ENCODE measurements at regions not wholly inside any gene's neighbourhood (a gene's known extent, or its start where the extent isn't known, plus 50 kb on each side); places are given as distances from the start of the nearest gene placed in this dataset.
"Not testable (repeated sequence)": the region's sequence is repeated elsewhere in the genome, so short reads cannot be mapped to it uniquely, and the experiment has no call there.

DNA sequence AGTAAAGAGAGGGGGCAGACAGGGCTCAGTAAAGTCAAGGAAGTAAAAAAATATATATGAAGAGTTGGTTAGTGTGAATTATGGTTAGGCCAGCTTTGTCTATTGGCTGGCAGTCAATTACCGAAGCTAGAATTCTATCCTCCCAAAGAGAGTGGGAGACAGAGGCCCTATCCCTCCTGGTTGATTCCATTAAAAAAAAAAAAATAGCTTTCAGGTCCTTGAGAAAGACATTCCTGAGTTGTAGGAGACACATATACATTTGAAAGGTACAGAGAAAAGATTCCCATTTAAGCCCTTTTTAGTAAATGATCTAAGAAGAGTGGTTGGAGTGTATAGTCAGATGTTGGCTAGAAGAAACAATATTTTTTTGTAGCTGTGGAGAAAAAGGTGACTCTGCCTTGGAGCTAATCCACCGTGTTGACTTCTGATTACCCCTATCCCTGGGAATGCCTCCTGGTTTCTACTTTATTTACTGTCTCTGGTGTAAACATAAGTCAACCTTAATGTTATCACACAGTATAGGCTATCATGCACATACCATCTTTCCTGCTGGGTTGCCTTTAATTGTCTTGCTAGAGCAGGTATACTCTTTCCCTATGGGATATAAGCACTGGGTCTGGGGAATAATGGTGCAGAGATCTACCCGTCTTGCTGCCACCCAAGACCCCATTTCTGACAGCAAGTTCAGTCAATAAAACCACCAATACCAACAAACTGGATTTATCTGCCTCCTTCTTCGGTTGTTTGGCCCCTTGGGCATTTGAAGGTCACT, 859.9 kb upstream of the ATXN7L3B start:
- no peak for DNase-seq (ENCODE audit: low read depth in 3 of 3)

GRCh38 chr12:73678335-73678734, 859.3 kb upstream of the ATXN7L3B start:
- DNase-seq (ENCODE audit: low read depth in 3 of 3) = no peak

DNA sequence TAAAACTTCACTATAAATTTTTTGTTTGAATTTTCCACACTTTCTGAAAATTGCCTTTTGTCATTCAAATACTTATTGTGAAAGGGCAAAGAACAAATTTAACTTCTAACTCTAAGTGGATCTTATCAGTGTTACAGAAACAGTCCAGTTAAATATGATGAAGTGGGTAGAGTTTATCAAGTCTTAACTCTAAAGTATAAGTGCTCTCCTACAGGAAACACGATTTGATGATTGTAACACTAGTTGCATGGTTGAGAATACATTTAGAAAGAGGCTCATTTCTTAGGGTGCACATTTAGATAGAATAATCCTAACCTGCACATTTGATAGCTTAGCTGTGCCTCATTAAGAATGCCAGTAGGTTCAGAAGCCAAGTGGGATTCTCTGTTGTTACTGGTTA, 838.3 kb upstream of the ATXN7L3B start:
- DNase-seq (ENCODE audit: low read depth in 3 of 3) = no peak

DNA sequence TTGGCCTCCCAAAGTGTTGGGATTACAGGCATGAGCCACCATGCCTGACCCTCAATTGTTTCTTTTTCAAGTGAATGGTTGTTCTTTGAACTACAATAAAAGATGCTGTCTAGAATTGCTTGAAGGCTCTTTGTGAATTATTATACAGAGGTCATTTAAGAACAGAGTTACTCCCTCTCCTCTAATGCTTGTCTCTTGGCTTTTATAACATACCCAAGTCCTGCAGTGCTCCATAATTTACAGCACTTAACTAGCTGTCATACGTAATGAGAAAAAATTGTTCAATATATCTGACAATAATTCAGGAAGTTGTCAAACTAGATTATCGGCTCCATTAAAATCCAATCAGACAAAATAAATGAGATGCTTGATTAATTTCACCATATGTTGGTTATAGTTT, 823.0 kb upstream of the ATXN7L3B start:
- DNase-seq (ENCODE audit: low read depth in 3 of 3) = no peak

DNA sequence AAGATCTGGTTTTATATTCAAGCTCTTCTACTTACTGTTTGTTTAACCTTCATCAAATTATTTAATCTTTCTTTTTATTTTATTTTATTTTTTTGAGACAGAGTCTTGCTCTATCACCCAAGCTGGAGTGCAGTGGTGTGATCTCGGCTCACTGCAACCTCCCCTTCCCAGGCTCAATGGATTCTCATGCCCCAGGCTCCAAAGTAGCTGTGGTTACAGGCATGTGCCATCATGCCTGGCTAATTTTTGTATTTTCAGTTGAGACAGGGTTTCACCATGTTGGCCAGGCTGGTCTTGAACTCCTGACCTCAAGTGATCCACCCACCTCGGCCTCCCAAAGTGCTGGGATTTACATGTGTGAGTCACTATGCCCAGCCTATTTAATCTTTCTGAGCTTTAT, 821.5 kb upstream of the ATXN7L3B start:
- not testable (repeated sequence) for DNase-seq (ENCODE audit: low read depth in 3 of 3)

DNA sequence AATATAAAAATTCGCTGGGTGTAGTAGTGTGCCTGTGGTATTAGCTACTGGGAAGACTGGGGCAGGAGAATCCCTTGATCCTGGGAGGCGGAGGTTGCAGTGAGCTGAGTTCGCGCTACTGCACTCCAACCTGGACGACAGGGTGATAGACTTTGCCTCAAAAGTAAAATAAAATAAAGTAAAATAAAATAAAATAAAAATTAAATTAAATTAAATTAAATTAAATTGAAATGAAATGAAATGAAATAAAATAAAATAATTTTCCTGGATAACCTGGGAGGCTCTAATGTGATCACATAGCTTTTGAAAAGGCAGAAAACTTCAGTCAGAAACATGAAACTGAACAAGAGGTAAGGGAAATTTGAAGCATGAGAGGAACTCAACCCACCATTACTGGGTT, 818.4 kb upstream of the ATXN7L3B start:
- no peak for DNase-seq (ENCODE audit: low read depth in 3 of 3)

GRCh38 chr12:73726881-73727280, 810.8 kb upstream of the ATXN7L3B start:
- DNase-seq (ENCODE audit: low read depth in 3 of 3) = no peak

DNA sequence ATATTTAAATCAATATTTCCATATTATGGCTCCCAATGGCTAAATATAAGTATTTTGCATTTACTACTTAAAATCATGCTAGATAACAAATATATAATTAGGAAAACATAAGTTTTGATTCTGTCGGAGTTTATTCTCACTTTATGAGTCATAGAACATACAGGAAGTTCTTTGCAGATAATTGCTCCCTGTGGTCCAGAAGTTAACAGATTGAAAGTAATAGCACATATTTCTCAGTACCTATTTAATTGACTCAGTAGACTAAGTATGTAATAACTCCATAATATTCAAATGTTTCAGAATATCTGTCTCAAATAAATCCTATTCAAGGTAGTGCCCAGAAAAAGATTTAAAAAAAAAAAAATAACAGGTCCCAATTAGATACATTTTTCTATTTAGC, 806.0 kb upstream of the ATXN7L3B start:
- DNase-seq (ENCODE audit: low read depth in 3 of 3) = no peak

- DNase-seq (ENCODE audit: low read depth in 3 of 3) = no peak
Measured at GRCh38 chr12:73769337-73769736, 768.3 kb upstream of the ATXN7L3B start.

GRCh38 chr12:73798523-73798922, 739.1 kb upstream of the ATXN7L3B start:
- no peak for DNase-seq (ENCODE audit: low read depth in 3 of 3)

DNA sequence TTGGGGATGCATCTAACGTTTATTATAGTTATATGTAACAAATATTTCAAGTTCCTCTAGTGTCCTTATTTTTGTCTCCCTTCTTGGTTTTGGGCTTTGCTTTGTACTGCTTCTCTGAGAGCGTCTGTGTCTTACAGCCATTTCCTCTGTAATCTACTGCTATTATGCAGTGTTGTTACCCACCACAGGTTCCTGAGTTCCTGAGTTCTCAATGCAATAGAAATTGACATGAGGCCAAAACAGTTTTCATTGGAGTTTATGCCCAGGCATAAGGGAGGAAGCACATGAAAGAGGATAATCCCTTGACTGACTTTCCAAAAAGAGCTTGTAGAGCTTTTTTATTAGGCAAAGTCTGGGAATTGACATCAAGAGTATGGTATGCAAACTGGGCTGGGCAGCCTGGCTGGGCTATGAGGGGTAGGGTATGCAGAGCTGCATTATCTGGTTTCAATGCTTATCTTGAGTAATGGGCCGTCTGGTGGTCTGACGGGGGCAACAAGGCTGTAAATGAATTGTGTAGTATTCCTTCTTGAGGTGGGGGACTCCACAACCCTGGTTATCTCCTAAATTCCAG, 722.5 kb upstream of the ATXN7L3B start:
- DNase-seq (ENCODE audit: low read depth in 3 of 3) = no peak

DNA sequence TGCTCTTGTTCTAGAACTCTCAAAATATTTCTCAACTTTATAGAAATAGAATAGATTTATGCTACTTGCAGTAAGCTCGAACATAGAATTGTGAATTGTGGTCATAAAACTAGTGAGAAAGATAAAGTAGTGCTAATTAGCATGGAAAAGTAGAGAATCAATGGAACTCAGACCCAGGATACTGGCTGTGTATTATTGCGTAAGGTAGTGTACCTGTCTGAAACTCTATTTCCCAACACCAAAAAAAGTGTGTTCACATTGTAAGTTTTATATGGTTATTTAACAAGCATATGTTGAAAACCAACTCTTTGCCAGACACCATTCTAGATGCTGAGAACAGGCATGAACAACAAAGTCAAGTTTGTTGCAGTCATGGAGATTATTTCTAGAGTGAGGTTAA, 720.5 kb upstream of the ATXN7L3B start:
- DNase-seq (ENCODE audit: low read depth in 3 of 3) = no peak

GRCh38 chr12:73833746-73834145, 703.9 kb upstream of the ATXN7L3B start:
- no peak for DNase-seq (ENCODE audit: low read depth in 3 of 3)

DNA sequence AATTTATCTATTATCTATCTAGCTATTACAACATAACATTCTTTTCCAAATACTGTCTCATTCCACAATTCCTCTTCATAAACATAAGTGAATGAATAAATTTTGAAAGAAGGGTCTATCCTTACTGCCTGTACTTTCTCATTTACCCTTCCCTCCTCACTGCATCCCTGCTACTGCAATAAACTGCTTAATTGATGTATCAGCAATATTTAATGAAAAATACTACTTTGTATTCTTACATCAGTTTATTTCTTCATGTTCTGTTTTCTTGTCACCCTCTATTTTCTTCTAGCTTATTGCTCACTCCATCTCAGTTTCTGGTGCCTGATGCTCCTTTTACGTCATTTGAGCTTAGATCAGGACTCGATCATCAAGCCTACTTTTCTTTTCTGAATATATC, 695.7 kb upstream of the ATXN7L3B start:
- DNase-seq (ENCODE audit: low read depth in 3 of 3) = no peak

- no peak for DNase-seq (ENCODE audit: low read depth in 3 of 3)
Measured at GRCh38 chr12:73863546-73863945, 674.1 kb upstream of the ATXN7L3B start.

- DNase-seq (ENCODE audit: low read depth in 3 of 3) = no peak
Measured at GRCh38 chr12:73867147-73867546, 670.5 kb upstream of the ATXN7L3B start.

- not testable (repeated sequence) for DNase-seq (ENCODE audit: low read depth in 3 of 3)
Measured at GRCh38 chr12:73877291-73877690, 660.3 kb upstream of the ATXN7L3B start.

GRCh38 chr12:73892201-73892600, 645.4 kb upstream of the ATXN7L3B start:
- no peak for DNase-seq (ENCODE audit: low read depth in 3 of 3)

- no peak for DNase-seq (ENCODE audit: low read depth in 3 of 3)
Measured at GRCh38 chr12:73898645-73899044, 639.0 kb upstream of the ATXN7L3B start.

GRCh38 chr12:73902260-73902659, 635.4 kb upstream of the ATXN7L3B start:
- DNase-seq (ENCODE audit: low read depth in 3 of 3) = no peak

DNA sequence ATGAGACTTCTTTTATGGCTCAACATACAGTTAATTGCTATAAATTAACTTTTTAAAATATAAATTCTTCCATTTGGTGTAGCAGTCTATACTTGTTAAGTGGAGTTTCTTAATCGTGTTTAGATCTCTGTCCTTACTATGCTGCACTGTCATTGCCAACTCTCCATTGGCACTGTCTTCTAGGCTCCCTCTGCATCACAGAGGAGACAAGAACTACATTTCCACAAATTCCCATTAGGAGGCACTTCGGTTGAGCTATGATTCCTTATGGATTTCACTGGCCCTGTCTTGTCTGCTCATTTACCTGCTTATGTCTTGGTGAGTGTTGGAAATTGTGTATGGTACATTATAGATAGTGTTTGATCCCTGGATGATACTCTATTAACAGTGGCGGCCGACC, 630.9 kb upstream of the ATXN7L3B start:
- no peak for DNase-seq (ENCODE audit: low read depth in 3 of 3)

DNA sequence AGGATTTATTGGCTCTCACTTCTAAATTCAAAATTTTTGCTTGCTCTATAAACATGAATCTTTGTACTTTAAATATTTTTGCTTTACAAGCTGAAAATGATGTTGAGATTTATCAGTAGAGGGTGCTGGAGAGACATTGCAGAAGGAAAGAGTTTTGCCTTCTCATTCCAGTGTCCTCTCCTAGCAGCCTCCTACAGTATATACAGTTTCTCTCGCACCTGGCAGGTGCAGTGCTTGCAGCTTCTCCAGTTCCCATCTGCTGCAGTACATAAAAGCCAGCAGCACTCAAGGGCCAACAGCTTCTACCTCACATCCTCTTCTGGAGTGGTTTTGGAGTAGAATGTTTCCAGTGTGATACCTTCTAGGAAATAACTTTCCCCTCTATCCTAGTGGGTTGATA, 601.8 kb upstream of the ATXN7L3B start:
- DNase-seq (ENCODE audit: low read depth in 3 of 3) = no peak

DNA sequence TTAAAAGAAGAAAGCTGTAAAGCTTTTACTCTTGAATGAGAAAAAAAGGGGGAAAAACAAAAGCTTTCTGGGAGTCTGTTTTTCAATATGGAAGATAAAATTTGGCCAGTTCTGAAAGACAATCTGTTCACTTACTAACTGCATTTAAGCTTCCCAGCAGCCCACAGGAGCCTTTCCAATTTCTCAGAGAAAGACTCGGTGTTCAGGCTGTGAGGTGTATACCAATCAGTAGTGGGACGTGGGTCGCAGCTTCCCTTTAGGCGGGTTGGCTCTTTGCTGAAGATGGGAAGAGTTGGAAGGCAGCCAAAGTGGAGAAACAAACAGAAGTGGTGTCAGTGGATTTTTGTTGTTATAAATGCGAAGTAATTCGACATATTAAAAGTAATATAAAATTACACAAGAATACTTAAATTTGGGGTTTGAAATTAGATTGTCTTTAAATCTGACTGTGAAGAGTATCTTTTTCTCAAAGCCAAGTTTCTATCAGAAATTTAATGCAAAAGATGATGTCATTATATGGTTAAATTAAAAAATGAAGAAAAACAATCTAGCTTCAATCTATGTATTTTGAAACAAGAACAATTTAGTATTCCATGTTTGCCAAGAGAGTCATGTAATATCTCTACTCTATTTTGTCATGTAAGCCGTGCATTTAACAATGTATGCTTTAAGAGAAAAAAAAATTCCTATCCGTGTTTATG, 590.2 kb upstream of the ATXN7L3B start:
- no peak for DNase-seq (ENCODE audit: low read depth in 3 of 3)
